ENCODE measurements at regions not wholly inside any gene's neighbourhood (a gene's known extent, or its start where the extent isn't known, plus 50 kb on each side); places are given as distances from the start of the nearest gene placed in this dataset.

GRCh38 chr2:77839102-77839501 lies 316.9 kb upstream of the LRRTM4 start:
- no peak for TF ChIP-seq CTCF (IDR thresholded peaks at IDR 0.05)
- no peak for TF ChIP-seq POLR2A (IDR thresholded peaks at IDR 0.05)
- no peak for TF ChIP-seq POLR2AphosphoS5 (IDR thresholded peaks at IDR 0.05)
